Smooth muscle cell (in vitro differentiated cells): ENCODE measurements at regions not wholly inside any gene's neighbourhood (a gene's known extent, or its start where the extent isn't known, plus 50 kb on each side); places are given as distances from the start of the nearest gene placed in this dataset.

Source experiments
- DNase-seq: peaks from one replicate; lab custom pipeline; 2025; ENCODE audit not compliant: unreplicated experiment; lab: John Stamatoyannopoulos, UW
- H2AFZ ChIP-seq: fragments of 200-600 bp; sonication (generic); 2 replicates; pipeline ENCODE4 v1.6.0; 2016; ENCODE audit warnings: antibody characterized with exemption, low read depth, mild to moderate bottlenecking
- H3F3A ChIP-seq: fragments of 200-600 bp; sonication (generic); 2 replicates; pipeline ENCODE4 v1.6.0; 2017; ENCODE audit warnings: antibody characterized with exemption, low read depth
- H3K27ac ChIP-seq: fragments of 200-600 bp; sonication (generic); 2 replicates; pipeline ENCODE4 v1.5.1; 2016; ENCODE audit warnings: low read depth, mild to moderate bottlenecking
- H3K27me3 ChIP-seq: fragments of 200-600 bp; sonication (generic); 2 replicates; pipeline ENCODE4 v1.6.1; 2016; ENCODE audit warnings: low read depth, mild to moderate bottlenecking
- H3K36me3 ChIP-seq: fragments of 200-600 bp; sonication (generic); 2 replicates; pipeline ENCODE4 v1.5.1; 2016; ENCODE audit warnings: low read depth
- H3K4me1 ChIP-seq: fragments of 200-600 bp; sonication (generic); 2 replicates; pipeline ENCODE4 v1.5.1; 2016; ENCODE audit warnings: low read depth
- H3K4me2 ChIP-seq: fragments of 200-600 bp; sonication (generic); 2 replicates; pipeline ENCODE4 v1.6.0; 2016; ENCODE audit warnings: mild to moderate bottlenecking
- H3K4me3 ChIP-seq: fragments of 200-600 bp; sonication (generic); 2 replicates; pipeline ENCODE4 v1.5.1; 2016; ENCODE audit warnings: mild to moderate bottlenecking
- H3K79me2 ChIP-seq: fragments of 200-600 bp; sonication (generic); 2 replicates; pipeline ENCODE4 v1.6.0; 2016; ENCODE audit warnings: low read depth, mild to moderate bottlenecking
- H3K9ac ChIP-seq: fragments of 200-600 bp; sonication (generic); 2 replicates; pipeline ENCODE4 v1.6.0; 2016; ENCODE audit warnings: low read depth
- H3K9me3 ChIP-seq: fragments of 200-600 bp; sonication (generic); replicated peaks from 2 replicates; pipeline ENCODE4 v1.5.1; 2016; ENCODE audit warnings: low read depth
- H4K20me1 ChIP-seq: fragments of 200-600 bp; sonication (generic); 2 replicates; pipeline ENCODE4 v1.6.0; 2016; ENCODE audit warnings: low read depth
- CTCF ChIP-seq: fragments of 200-600 bp; sonication (generic); IDR thresholded peaks from 2 replicates; pipeline ENCODE4 v1.5.1; 2017; ENCODE audit warnings: borderline replicate concordance, mild to moderate bottlenecking, antibody characterized with exemption; ENCODE audit not compliant: insufficient read depth, poor library complexity, severe bottlenecking
- WGBS: methylation state at CpG from one replicate; pipeline ENCODE4 v1.1.7; 2016; ENCODE audit warnings: low lambda C conversion rate; 5-methylcytosine and 5-hydroxymethylcytosine counted together

GRCh38 chr15:62834686-62835329 lies 207.7 kb upstream of the TPM1 start:
- H3K4me2 ChIP-seq = no peak overlapping the region
- 95% methylated on average over 7 of the region's 7 CpGs for WGBS
- H2AFZ ChIP-seq = no peak overlapping the region
- no peaks in the 10 kb centered on the region for H3K79me2 ChIP-seq
- no peaks in the 10 kb centered on the region for H3K9me3 ChIP-seq
- H4K20me1 ChIP-seq = no peaks in the 10 kb centered on the region
- no peak for TF ChIP-seq CTCF
- peaks cover 6% of the 10 kb centered on the region for H3K4me1 ChIP-seq
- H3K36me3 ChIP-seq = peaks cover 14% of the 10 kb centered on the region
- H3K4me3 ChIP-seq = no peak overlapping the region
- no peak for DNase-seq
- no peak overlapping the region for H3K27ac ChIP-seq
- peaks cover 8% of the 10 kb centered on the region for H3F3A ChIP-seq
- no peak overlapping the region for H3K9ac ChIP-seq
- H3K27me3 ChIP-seq = no peaks in the 10 kb centered on the region

- no peaks in the 10 kb centered on the region for H4K20me1 ChIP-seq
- no peaks in the 10 kb centered on the region for H3K9me3 ChIP-seq
- peaks cover 6% of the 10 kb centered on the region for H3K4me1 ChIP-seq
- peaks cover 14% of the 10 kb centered on the region for H3K36me3 ChIP-seq
- no peaks in the 10 kb centered on the region for H3K79me2 ChIP-seq
- H3K4me3 ChIP-seq = no peak overlapping the region
- peaks cover 10% of the 10 kb centered on the region for H3F3A ChIP-seq
- DNase-seq = no peak
- no peaks in the 10 kb centered on the region for H3K27me3 ChIP-seq
- no peak for TF ChIP-seq CTCF
- no peak overlapping the region for H3K27ac ChIP-seq
- 92% methylated on average over 8 of the region's 8 CpGs for WGBS
- no peak overlapping the region for H2AFZ ChIP-seq
- H3K4me2 ChIP-seq = no peak overlapping the region
- H3K9ac ChIP-seq = no peak overlapping the region
These were observed 207.2 kb upstream of the TPM1 start for GRCh38 chr15:62835351-62835750.

- Histone ChIP-seq H3K36me3 (peaks cover 14% of the 10 kb centered on the region), H3K4me2 (no peak overlapping the region), H3F3A (peaks cover 14% of the 10 kb centered on the region), H3K4me3 (no peak overlapping the region), H4K20me1 (no peaks in the 10 kb centered on the region), H3K9me3 (no peaks in the 10 kb centered on the region), H3K4me1 (peaks cover 6% of the 10 kb centered on the region), H3K79me2 (no peaks in the 10 kb centered on the region), H3K9ac (no peak overlapping the region), H3K27ac (no peak overlapping the region), H3K27me3 (no peaks in the 10 kb centered on the region), H2AFZ (no peak overlapping the region)
- no peak for DNase-seq
- no peak for TF ChIP-seq CTCF
- WGBS = 98% methylated on average over 16 of the region's 16 CpGs
These were observed 206.8 kb upstream of the TPM1 start for GRCh38 chr15:62835762-62836161.
